ENCODE measurements at regions not wholly inside any gene's neighbourhood (a gene's known extent, or its start where the extent isn't known, plus 50 kb on each side); places are given as distances from the start of the nearest gene placed in this dataset.

- Mint-ChIP-seq H3K9me3 (no peaks in the 10 kb centered on the region), H3K36me3 (no peaks in the 10 kb centered on the region), H3K4me1 (no peaks in the 10 kb centered on the region), H3K4me3 (no peak overlapping the region), H3K27ac (no peak overlapping the region), H3K27me3 (ENCODE audit: insufficient read depth, low read depth) (no peaks in the 10 kb centered on the region)
- no peak overlapping the region for H3K4me2 ChIP-seq
- H3K9ac ChIP-seq, result no peak overlapping the region
- no peaks in the 10 kb centered on the region for H3K36me3 ChIP-seq
- no peak for DNase-seq (ENCODE audit: low spot score)
- no peaks in the 10 kb centered on the region for H3K4me1 ChIP-seq
- H3F3A ChIP-seq (ENCODE audit: low read depth), result no peaks in the 10 kb centered on the region
- no peaks in the 10 kb centered on the region for H4K20me1 ChIP-seq (ENCODE audit: low read depth)
- H3K9me3 ChIP-seq (ENCODE audit: low read depth), result no peaks in the 10 kb centered on the region
- H3K27me3 ChIP-seq, result no peaks in the 10 kb centered on the region
- H2AFZ ChIP-seq (replicated peaks), result no peak overlapping the region
- no peak overlapping the region for H3K27ac ChIP-seq
- no peak overlapping the region for H3K4me3 ChIP-seq
- no peaks in the 10 kb centered on the region for H3K79me2 ChIP-seq (ENCODE audit: low read depth)
- TF ChIP-seq EZH2phosphoT487 (IDR thresholded peaks at IDR 0.05) (no peak), EZH2 (IDR thresholded peaks at IDR 0.05) (no peak), CTCF (IDR thresholded peaks at IDR 0.05) (no peak)
These were observed 271.2 kb downstream of the SLC16A7 start for GRCh38 chr12:59867055-59867454.

GRCh38 chr12:59867689-59868088 lies 271.9 kb downstream of the SLC16A7 start:
- Mint-ChIP-seq H3K4me3 (no peak overlapping the region), H3K4me1 (no peaks in the 10 kb centered on the region), H3K27me3 (ENCODE audit: insufficient read depth, low read depth) (no peaks in the 10 kb centered on the region), H3K27ac (no peak overlapping the region), H3K36me3 (no peaks in the 10 kb centered on the region), H3K9me3 (no peaks in the 10 kb centered on the region)
- Histone ChIP-seq H4K20me1 (ENCODE audit: low read depth) (no peaks in the 10 kb centered on the region), H3K36me3 (no peaks in the 10 kb centered on the region), H3K79me2 (ENCODE audit: low read depth) (no peaks in the 10 kb centered on the region), H3K4me3 (no peak overlapping the region), H3K27ac (no peak overlapping the region), H3K4me1 (no peaks in the 10 kb centered on the region), H2AFZ (replicated peaks) (no peak overlapping the region), H3K9me3 (ENCODE audit: low read depth) (no peaks in the 10 kb centered on the region), H3K9ac (no peak overlapping the region), H3K4me2 (no peak overlapping the region), H3K27me3 (no peaks in the 10 kb centered on the region), H3F3A (ENCODE audit: low read depth) (no peaks in the 10 kb centered on the region)
- no peak for TF ChIP-seq EZH2 (IDR thresholded peaks at IDR 0.05)
- no peak for TF ChIP-seq CTCF (IDR thresholded peaks at IDR 0.05)
- no peak for TF ChIP-seq EZH2phosphoT487 (IDR thresholded peaks at IDR 0.05)
- DNase-seq (ENCODE audit: low spot score), result no peak

GRCh38 chr12:59871779-59872178 lies 275.9 kb downstream of the SLC16A7 start:
- no peak overlapping the region for H3K27ac ChIP-seq
- Mint-ChIP-seq H3K9me3 (no peaks in the 10 kb centered on the region), H3K27me3 (ENCODE audit: insufficient read depth, low read depth) (no peaks in the 10 kb centered on the region), H3K4me1 (no peaks in the 10 kb centered on the region), H3K36me3 (no peaks in the 10 kb centered on the region), H3K27ac (no peak overlapping the region), H3K4me3 (no peak overlapping the region)
- H3F3A ChIP-seq (ENCODE audit: low read depth), result no peaks in the 10 kb centered on the region
- TF ChIP-seq EZH2 (IDR thresholded peaks at IDR 0.05) (no peak), CTCF (IDR thresholded peaks at IDR 0.05) (no peak), EZH2phosphoT487 (IDR thresholded peaks at IDR 0.05) (no peak)
- H4K20me1 ChIP-seq (ENCODE audit: low read depth), result no peaks in the 10 kb centered on the region
- no peaks in the 10 kb centered on the region for H3K27me3 ChIP-seq
- no peak overlapping the region for H3K4me3 ChIP-seq
- no peaks in the 10 kb centered on the region for H3K4me1 ChIP-seq
- H3K9ac ChIP-seq, result no peak overlapping the region
- H2AFZ ChIP-seq (replicated peaks), result no peak overlapping the region
- no peaks in the 10 kb centered on the region for H3K36me3 ChIP-seq
- no peak for DNase-seq (ENCODE audit: low spot score)
- no peak overlapping the region for H3K4me2 ChIP-seq
- H3K79me2 ChIP-seq (ENCODE audit: low read depth), result no peaks in the 10 kb centered on the region
- H3K9me3 ChIP-seq (ENCODE audit: low read depth), result no peaks in the 10 kb centered on the region

DNA sequence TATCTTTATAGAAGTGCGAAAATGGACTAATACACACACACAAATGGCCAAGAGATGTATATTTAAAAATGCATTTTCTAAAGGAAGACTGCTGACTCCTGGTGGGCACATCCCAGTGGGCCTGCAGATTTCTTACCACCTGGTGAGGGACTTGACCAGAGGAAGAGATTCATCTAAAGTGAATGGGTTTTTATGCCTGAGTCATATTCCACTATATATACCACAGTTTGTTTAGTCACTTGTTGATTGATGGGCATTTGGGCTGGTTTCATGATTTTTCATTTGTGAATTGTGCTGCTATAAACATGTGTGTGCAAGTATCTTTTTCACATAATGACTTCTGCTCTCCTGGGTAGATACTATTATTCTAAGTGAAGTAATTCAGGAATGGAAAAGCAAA lies 277.3 kb downstream of the SLC16A7 start:
- Histone ChIP-seq H3K27ac (no peak overlapping the region), H3K36me3 (no peaks in the 10 kb centered on the region), H3K9ac (no peak overlapping the region), H3K9me3 (ENCODE audit: low read depth) (no peaks in the 10 kb centered on the region), H4K20me1 (ENCODE audit: low read depth) (no peaks in the 10 kb centered on the region), H3K27me3 (no peaks in the 10 kb centered on the region), H3K4me1 (no peaks in the 10 kb centered on the region), H3K79me2 (ENCODE audit: low read depth) (no peaks in the 10 kb centered on the region), H2AFZ (replicated peaks) (no peak overlapping the region), H3F3A (ENCODE audit: low read depth) (no peaks in the 10 kb centered on the region), H3K4me3 (no peak overlapping the region), H3K4me2 (no peak overlapping the region)
- no peaks in the 10 kb centered on the region for H3K9me3 Mint-ChIP-seq
- H3K27me3 Mint-ChIP-seq (ENCODE audit: insufficient read depth, low read depth), result no peaks in the 10 kb centered on the region
- no peak overlapping the region for H3K27ac Mint-ChIP-seq
- no peak for TF ChIP-seq EZH2 (IDR thresholded peaks at IDR 0.05)
- TF ChIP-seq CTCF (IDR thresholded peaks at IDR 0.05), result no peak
- TF ChIP-seq EZH2phosphoT487 (IDR thresholded peaks at IDR 0.05), result no peak
- H3K36me3 Mint-ChIP-seq, result no peaks in the 10 kb centered on the region
- H3K4me3 Mint-ChIP-seq, result no peak overlapping the region
- no peak for DNase-seq (ENCODE audit: low spot score)
- no peaks in the 10 kb centered on the region for H3K4me1 Mint-ChIP-seq
